ENCODE measurements at regions not wholly inside any gene's neighbourhood (a gene's known extent, or its start where the extent isn't known, plus 50 kb on each side); places are given as distances from the start of the nearest gene placed in this dataset.

GRCh38 chr14:44828023-44828422 lies 133.7 kb downstream of the KLHL28 start:
- no peak overlapping the region for H3K4me3 ChIP-seq (ENCODE audit: low read depth in 1 of 2, low read length in 1 of 2)
- H3K27ac ChIP-seq: no peak overlapping the region
- H3K9me3 ChIP-seq: no peaks in the 10 kb centered on the region
- no peak for TF ChIP-seq CTCF (IDR thresholded peaks at IDR 0.05)
- no peaks in the 10 kb centered on the region for H3K4me1 ChIP-seq (ENCODE audit: control insufficient read depth in 1 of 2, insufficient read depth in 1 of 2, low read depth in 1 of 2, low read length in 1 of 2)
- H3K36me3 ChIP-seq: no peaks in the 10 kb centered on the region
- no peaks in the 10 kb centered on the region for H3K27me3 ChIP-seq

- H3K4me1 ChIP-seq (ENCODE audit: control insufficient read depth in 1 of 2, insufficient read depth in 1 of 2, low read depth in 1 of 2, low read length in 1 of 2): no peaks in the 10 kb centered on the region
- no peak overlapping the region for H3K27ac ChIP-seq
- H3K4me3 ChIP-seq (ENCODE audit: low read depth in 1 of 2, low read length in 1 of 2): no peak overlapping the region
- H3K36me3 ChIP-seq: no peaks in the 10 kb centered on the region
- no peaks in the 10 kb centered on the region for H3K27me3 ChIP-seq
- TF ChIP-seq CTCF (IDR thresholded peaks at IDR 0.05): no peak
- H3K9me3 ChIP-seq: no peaks in the 10 kb centered on the region
These were observed 141.3 kb downstream of the KLHL28 start for GRCh38 chr14:44820230-44820964.

- no peak for TF ChIP-seq CTCF (IDR thresholded peaks at IDR 0.05)
- no peak overlapping the region for H3K27ac ChIP-seq
- no peaks in the 10 kb centered on the region for H3K9me3 ChIP-seq
- H3K36me3 ChIP-seq: no peaks in the 10 kb centered on the region
- H3K27me3 ChIP-seq: peaks cover 5% of the 10 kb centered on the region
- no peaks in the 10 kb centered on the region for H3K4me1 ChIP-seq (ENCODE audit: control insufficient read depth in 1 of 2, insufficient read depth in 1 of 2, low read depth in 1 of 2, low read length in 1 of 2)
- H3K4me3 ChIP-seq (ENCODE audit: low read depth in 1 of 2, low read length in 1 of 2): no peak overlapping the region
These were observed 147.6 kb downstream of the KLHL28 start for GRCh38 chr14:44814196-44814595.

GRCh38 chr14:44812672-44813071 lies 149.1 kb downstream of the KLHL28 start:
- Histone ChIP-seq H3K27me3 (peaks cover 5% of the 10 kb centered on the region), H3K27ac (no peak overlapping the region), H3K36me3 (no peaks in the 10 kb centered on the region), H3K4me3 (ENCODE audit: low read depth in 1 of 2, low read length in 1 of 2) (no peak overlapping the region), H3K9me3 (no peaks in the 10 kb centered on the region), H3K4me1 (ENCODE audit: control insufficient read depth in 1 of 2, insufficient read depth in 1 of 2, low read depth in 1 of 2, low read length in 1 of 2) (no peaks in the 10 kb centered on the region)
- no peak for TF ChIP-seq CTCF (IDR thresholded peaks at IDR 0.05)

GRCh38 chr14:44804391-44804790 lies 157.4 kb downstream of the KLHL28 start:
- Histone ChIP-seq H3K27me3 (no peaks in the 10 kb centered on the region), H3K36me3 (no peaks in the 10 kb centered on the region), H3K4me1 (ENCODE audit: control insufficient read depth in 1 of 2, insufficient read depth in 1 of 2, low read depth in 1 of 2, low read length in 1 of 2) (no peaks in the 10 kb centered on the region), H3K27ac (no peak overlapping the region), H3K9me3 (no peaks in the 10 kb centered on the region), H3K4me3 (ENCODE audit: low read depth in 1 of 2, low read length in 1 of 2) (no peak overlapping the region)
- no peak for TF ChIP-seq CTCF (IDR thresholded peaks at IDR 0.05)

Data from neutrophil (primary cell).